SU-DHL-6 (cell line): ENCODE measurements at regions not wholly inside any gene's neighbourhood (a gene's known extent, or its start where the extent isn't known, plus 50 kb on each side); places are given as distances from the start of the nearest gene placed in this dataset.

Experiments
- H2AFZ ChIP-seq: fragments of 200-600 bp; sonication (generic); 2 replicates; pipeline ENCODE4 v1.6.1; 2014; ENCODE audit warnings: low read depth, mild to moderate bottlenecking, moderate library complexity, mixed read lengths, antibody characterized with exemption, low read length; ENCODE audit not compliant: severe bottlenecking
- H3F3A ChIP-seq: fragments of 200-600 bp; shearing (Covaris generic); 2 replicates; pipeline ENCODE4 v1.6.0; 2016; ENCODE audit warnings: antibody characterized with exemption, mild to moderate bottlenecking; ENCODE audit not compliant: insufficient read depth
- H3K27ac ChIP-seq: fragments of 200-600 bp; sonication (generic); 2 replicates; pipeline ENCODE4 v1.5.1; 2016; ENCODE audit warnings: low read depth, mild to moderate bottlenecking, low read length, moderate library complexity, mixed read lengths
- H3K27me3 ChIP-seq: fragments of 200-600 bp; sonication (generic), shearing (Covaris generic); 2 replicates; pipeline ENCODE4 v1.6.0; 2014; ENCODE audit warnings: mild to moderate bottlenecking, low read length
- H3K36me3 ChIP-seq: fragments of 200-600 bp; sonication (generic); 2 replicates; pipeline ENCODE4 v1.6.1; 2014; ENCODE audit warnings: mild to moderate bottlenecking, low read length, mixed read lengths
- H3K4me2 ChIP-seq: fragments of 300-600, 200-600 bp; shearing (Covaris generic), sonication (generic); 2 replicates; pipeline ENCODE4 v1.6.0; 2014; ENCODE audit warnings: low read length, low read depth, mild to moderate bottlenecking; ENCODE audit not compliant: poor library complexity, severe bottlenecking
- H3K4me3 ChIP-seq: fragments of 200-600 bp; sonication (generic); 2 replicates; pipeline ENCODE4 v1.5.1; 2014; ENCODE audit warnings: antibody characterized with exemption, low read length, mild to moderate bottlenecking, mixed read lengths; ENCODE audit not compliant: insufficient read depth, poor library complexity, severe bottlenecking
- H3K79me2 ChIP-seq: fragments of 200-600 bp; sonication (generic); 2 replicates; pipeline ENCODE4 v1.6.1; 2014; ENCODE audit warnings: mild to moderate bottlenecking, low read length, moderate library complexity; ENCODE audit not compliant: insufficient read depth
- H3K9ac ChIP-seq: fragments of 200-600 bp; sonication (generic); 2 replicates; pipeline ENCODE4 v1.7.0; 2014; ENCODE audit warnings: mild to moderate bottlenecking, low read length
- H3K9me2 ChIP-seq: fragments of 200-600 bp; sonication (generic); replicated peaks from 2 replicates; pipeline ENCODE4 v1.6.1; 2014; ENCODE audit warnings: low read length; ENCODE audit not compliant: insufficient read depth
- H3K9me3 ChIP-seq: fragments of 200-600 bp; sonication (generic); 2 replicates; pipeline ENCODE4 v1.6.1; 2014; ENCODE audit warnings: low read length, mixed read lengths; ENCODE audit not compliant: insufficient read depth
- H4K20me1 ChIP-seq: fragments of 200-600 bp; sonication (generic); 2 replicates; pipeline ENCODE4 v1.6.1; 2014; ENCODE audit warnings: low read depth, mild to moderate bottlenecking, antibody characterized with exemption, low read length, moderate library complexity, mixed read lengths
- CTCF ChIP-seq: fragments of 200-600 bp; sonication (generic); IDR thresholded peaks from one replicate; pipeline ENCODE4 v1.5.1; 2017; ENCODE audit warnings: antibody characterized with exemption, mild to moderate bottlenecking, low read length, moderate library complexity; ENCODE audit not compliant: insufficient read depth, poor library complexity, severe bottlenecking
- EZH2phosphoT487 ChIP-seq: fragments of 200-600 bp; sonication (generic), shearing (Covaris generic); conservative IDR thresholded peaks from 2 replicates; pipeline ENCODE4 v1.6.1; 2018; ENCODE audit warnings: mild to moderate bottlenecking, antibody characterized with exemption, low read length, moderate library complexity, mixed read lengths

- Histone ChIP-seq H3K9me3 (no peaks in the 10 kb centered on the region), H2AFZ (no peak overlapping the region), H3K27me3 (no peaks in the 10 kb centered on the region), H3K27ac (no peak overlapping the region), H3K36me3 (no peaks in the 10 kb centered on the region), H3K9me2 (no peaks in the 10 kb centered on the region), H3F3A (no peaks in the 10 kb centered on the region), H3K79me2 (no peaks in the 10 kb centered on the region), H4K20me1 (no peaks in the 10 kb centered on the region), H3K9ac (no peak overlapping the region), H3K4me2 (no peak overlapping the region), H3K4me3 (no peak overlapping the region)
- TF ChIP-seq CTCF = no peak
- no peak for TF ChIP-seq EZH2phosphoT487
Measured at GRCh38 chr13:21970172-21970571, 299.3 kb downstream of the FGF9 start.

GRCh38 chr13:21970918-21971317 lies 300.0 kb downstream of the FGF9 start:
- H3K27ac ChIP-seq = no peak overlapping the region
- H3K9ac ChIP-seq = no peak overlapping the region
- H3K4me3 ChIP-seq = no peak overlapping the region
- no peaks in the 10 kb centered on the region for H3K9me3 ChIP-seq
- no peak overlapping the region for H2AFZ ChIP-seq
- no peaks in the 10 kb centered on the region for H3K79me2 ChIP-seq
- no peak overlapping the region for H3K4me2 ChIP-seq
- TF ChIP-seq EZH2phosphoT487 (no peak), CTCF (no peak)
- no peaks in the 10 kb centered on the region for H4K20me1 ChIP-seq
- no peaks in the 10 kb centered on the region for H3F3A ChIP-seq
- H3K36me3 ChIP-seq = no peaks in the 10 kb centered on the region
- H3K27me3 ChIP-seq = no peaks in the 10 kb centered on the region
- no peaks in the 10 kb centered on the region for H3K9me2 ChIP-seq

- Histone ChIP-seq H3K4me2 (no peak overlapping the region), H3K36me3 (no peaks in the 10 kb centered on the region), H3K27me3 (no peaks in the 10 kb centered on the region), H4K20me1 (no peaks in the 10 kb centered on the region), H2AFZ (no peak overlapping the region), H3K79me2 (no peaks in the 10 kb centered on the region), H3K4me3 (no peak overlapping the region), H3K9ac (no peak overlapping the region), H3F3A (no peaks in the 10 kb centered on the region), H3K9me2 (no peaks in the 10 kb centered on the region), H3K9me3 (no peaks in the 10 kb centered on the region), H3K27ac (no peak overlapping the region)
- TF ChIP-seq CTCF (no peak), EZH2phosphoT487 (no peak)
Measured at GRCh38 chr13:21971662-21972621, 301.1 kb downstream of the FGF9 start.
